HepG2 (cell line): ENCODE measurements at regions not wholly inside any gene's neighbourhood (a gene's known extent, or its start where the extent isn't known, plus 50 kb on each side); places are given as distances from the start of the nearest gene placed in this dataset.
A peak's percentile ranks its signal among the peaks of the same experiment; 100 is the strongest.

Source experiments
- ATAC-seq: fragments of 200-7000 bp; cut with Tn5 transposase; 3 replicates; pipeline ENCODE4 v1.9.1; 2020; ENCODE audit warnings: mild to moderate bottlenecking, moderate library complexity
- BruUV-seq: library from RNA; stranded (reverse); fragments of 400-500 nt; replicated peaks from 2 replicates; lab custom pipeline; 2021; lab: Mats Ljungman, UMichigan
- CTCF ChIA-PET: fragments of 300-600 bp; formaldehyde crosslinking; extraction: SDS; loops from one replicate; lab custom pipeline; 2021; ENCODE audit warnings: low total read pairs, inconsistent platforms, low intra/inter-chr PET ratio; lab: Yijun Ruan, JAX
- POLR2A ChIA-PET: fragments of 350-600 bp; sonication (Branson Sonifier 250); formaldehyde crosslinking; loops from one replicate; lab custom pipeline; 2020; ENCODE audit warnings: antibody characterized with exemption, inconsistent platforms; lab: Yijun Ruan, JAX
- DNase-seq: peaks from one replicate; pipeline ENCODE4 v3.0.0-alpha.2; 2015; ENCODE audit warnings: low spot score
- FAIRE-seq: peaks from 3 replicates; lab custom pipeline; 2011; peaks lifted over from hg19 to GRCh38; lab: Jason Lieb, UNC
- H2AFZ ChIP-seq: one replicate; pipeline ENCODE4 v1.6.1; 2011; ENCODE audit warnings: low read length, inconsistent platforms
- H3K27ac ChIP-seq: fragments of 300-600 bp; 3 replicates; pipeline ENCODE4 v1.8.0; 2011; ENCODE audit warnings: mixed run types, mild to moderate bottlenecking, mixed read lengths, low read length, inconsistent platforms; ENCODE audit not compliant: insufficient read depth; ENCODE audit errors: extremely low read length
- H3K27me3 ChIP-seq, 2 experiments: fragments of 200-600 bp in 1 of 2; 2 replicates in 1 of 2; 3 replicates in 1 of 2; pipeline versions ENCODE4 v1.6.0 to v1.8.0; 2011; ENCODE audit warnings: low read length in 2 of 2, mild to moderate bottlenecking in 2 of 2, moderate library complexity in 2 of 2, inconsistent platforms in 1 of 2; ENCODE audit not compliant: insufficient read depth in 2 of 2, control insufficient read depth in 1 of 2
- H3K36me3 ChIP-seq, 2 experiments: fragments of 200-600 bp in 1 of 2; replicated peaks in 1 of 2; 2 replicates in 1 of 2; 3 replicates in 1 of 2; pipeline versions ENCODE4 v1.5.1 to v1.8.0; 2011; ENCODE audit warnings: low read length in 2 of 2, inconsistent platforms in 1 of 2; ENCODE audit not compliant: insufficient read depth in 2 of 2, control insufficient read depth in 1 of 2
- H3K4me1 ChIP-seq: 2 replicates; pipeline ENCODE4 v1.5.1; 2012; ENCODE audit warnings: low read length, inconsistent platforms; ENCODE audit not compliant: insufficient read depth
- H3K4me2 ChIP-seq: 2 replicates; pipeline ENCODE4 v1.6.0; 2011; ENCODE audit warnings: low read depth, low read length, inconsistent platforms
- H3K4me3 ChIP-seq, 3 experiments: fragments of 200-600 bp in 1 of 3; sonication (generic), shearing (Covaris generic) in 1 of 3; replicated peaks in 1 of 3; 2 replicates each; pipeline ENCODE4 v1.5.1; 2011 to 2016; ENCODE audit warnings: low read length in 3 of 3, inconsistent platforms in 2 of 3, low read depth in 2 of 3, mild to moderate bottlenecking in 2 of 3, control low read depth in 1 of 3, mixed read lengths in 1 of 3; ENCODE audit not compliant: insufficient read depth in 1 of 3
- H3K79me2 ChIP-seq: one replicate; pipeline ENCODE4 v1.6.1; 2011; ENCODE audit warnings: low read length, inconsistent platforms; ENCODE audit not compliant: insufficient read depth
- H3K9ac ChIP-seq: 2 replicates; pipeline ENCODE4 v1.6.0; 2011; ENCODE audit warnings: mild to moderate bottlenecking, low read depth, low read length, inconsistent platforms; ENCODE audit not compliant: insufficient read depth
- H3K9me3 ChIP-seq: 2 replicates; pipeline ENCODE4 v1.5.1; 2012; ENCODE audit warnings: mild to moderate bottlenecking, low read length
- H4K20me1 ChIP-seq: 2 replicates; pipeline ENCODE4 v1.6.0; 2011; ENCODE audit warnings: inconsistent platforms, mild to moderate bottlenecking, low read length, moderate library complexity; ENCODE audit not compliant: insufficient read depth
- ESRRA ChIP-seq: sonication (generic); formaldehyde crosslinking; IDR thresholded peaks from 2 replicates; pipeline ENCODE4 v1.5.1; 2020; ENCODE audit warnings: mild to moderate bottlenecking, low read depth, missing genetic modification reagents
- HCFC1 ChIP-seq: fragments of 150-350 bp; IDR thresholded peaks from 2 replicates; pipeline ENCODE4 v1.6.1; 2014; ENCODE audit warnings: low read depth, low read length
- HDAC1 ChIP-seq: sonication (generic); formaldehyde crosslinking; IDR thresholded peaks from 2 replicates; pipeline ENCODE4 v1.5.1; 2020; ENCODE audit warnings: mild to moderate bottlenecking, missing genetic modification reagents
- KAT2B ChIP-seq: fragments of 150-350 bp; IDR thresholded peaks from 2 replicates; pipeline ENCODE4 v1.6.1; 2014; ENCODE audit warnings: low read depth, low read length, borderline replicate concordance
- RBAK ChIP-seq: sonication (generic); formaldehyde crosslinking; IDR thresholded peaks from 2 replicates; pipeline ENCODE4 v1.5.1; 2020; ENCODE audit warnings: mild to moderate bottlenecking, missing genetic modification reagents
- ZMYM4 ChIP-seq: sonication (generic); formaldehyde crosslinking; IDR thresholded peaks from 2 replicates; pipeline ENCODE4 v1.8.1; 2023; ENCODE audit warnings: mild to moderate bottlenecking, missing genetic modification reagents
- ZNF124 ChIP-seq: sonication (generic); formaldehyde crosslinking; IDR thresholded peaks from 2 replicates; pipeline ENCODE4 v1.4.0; 2020; ENCODE audit warnings: missing genetic modification reagents
- ZNF225 ChIP-seq: sonication (generic); formaldehyde crosslinking; IDR thresholded peaks from 2 replicates; pipeline ENCODE4 v1.4.0; 2020; ENCODE audit warnings: mild to moderate bottlenecking, missing genetic modification reagents
- ZNF292 ChIP-seq: sonication (generic); formaldehyde crosslinking; IDR thresholded peaks from 2 replicates; pipeline ENCODE4 v1.8.1; 2022; ENCODE audit warnings: mild to moderate bottlenecking, low read depth, missing genetic modification reagents, borderline replicate concordance
- ZNF343 ChIP-seq: sonication (generic); formaldehyde crosslinking; IDR thresholded peaks from 2 replicates; pipeline ENCODE4 v1.4.0; 2020; ENCODE audit warnings: mild to moderate bottlenecking, missing genetic modification reagents
- WGBS: methylation state at CpG from one replicate; pipeline ENCODE4 v1.1.6; 2017; ENCODE audit warnings: low lambda C conversion rate; 5-methylcytosine and 5-hydroxymethylcytosine counted together
- in situ Hi-C: cut with HindIII; loops from 2 replicates; pipeline ENCODE4 v1.10.0; 2017; ENCODE audit warnings: low pct_unique_long_range_greater_than_20kb; ENCODE audit not compliant: extremely low pct_ligation_motif_present
- intact Hi-C: fragments of 100-400 bp; cut with micrococcal nuclease; formaldehyde crosslinking; loops from one replicate; pipeline ENCODE4 v1.10.0; 2022; ENCODE audit not compliant: unreplicated experiment
- TF ChIP-seq, protein P1 (sequence below), 2 experiments: sonication (generic) in 1 of 2; formaldehyde crosslinking in 1 of 2; IDR thresholded peaks; 2 replicates each; pipeline versions ENCODE4 v1.4.0 to v1.6.1; 2016 to 2020; ENCODE audit warnings: borderline replicate concordance in 1 of 2, low read depth in 1 of 2, mild to moderate bottlenecking in 1 of 2, missing genetic modification reagents in 1 of 2
- TF ChIP-seq, protein P2 (sequence below): sonication (generic); formaldehyde crosslinking; IDR thresholded peaks from 2 replicates; pipeline ENCODE4 v1.4.0; 2020; ENCODE audit warnings: missing genetic modification reagents, borderline replicate concordance
- TF ChIP-seq, protein P3 (sequence below): sonication (generic); formaldehyde crosslinking; IDR thresholded peaks from 2 replicates; pipeline ENCODE4 v1.4.0; 2020; ENCODE audit warnings: mild to moderate bottlenecking, missing genetic modification reagents
- TF ChIP-seq, protein P4 (sequence below): IDR thresholded peaks from 2 replicates; pipeline ENCODE4 v1.6.1; 2016; ENCODE audit warnings: mild to moderate bottlenecking
- TF ChIP-seq, protein P5 (sequence below): sonication (generic); formaldehyde crosslinking; IDR thresholded peaks from 2 replicates; pipeline ENCODE4 v1.4.0; 2020; ENCODE audit warnings: mild to moderate bottlenecking, missing genetic modification reagents

DNA sequence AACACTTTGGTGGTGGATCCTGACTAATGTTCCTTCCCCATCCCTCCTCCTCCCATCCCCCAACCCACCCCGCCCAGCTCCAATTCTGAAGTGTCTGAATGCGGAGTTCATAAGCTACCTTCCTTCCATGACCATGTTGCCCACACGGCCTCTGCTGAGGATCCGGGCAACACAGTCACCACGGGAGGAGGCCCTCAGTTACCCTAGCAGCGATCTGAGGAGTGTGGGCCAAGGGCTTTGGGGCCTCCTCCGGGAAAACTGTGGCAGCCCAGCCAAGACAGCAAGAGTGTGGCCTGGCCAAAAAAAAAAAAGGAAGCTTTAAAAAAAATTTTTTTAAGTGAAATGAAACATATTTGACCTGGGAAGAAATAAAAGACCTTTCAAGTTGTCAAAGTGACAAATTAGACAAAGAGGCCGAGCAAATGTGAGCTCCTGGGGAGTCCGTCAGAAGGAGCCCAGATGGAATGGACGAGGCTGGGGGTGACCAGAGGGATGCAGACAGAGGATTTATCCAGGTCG, 169.0 kb upstream of the PKDCC start:
- Histone ChIP-seq H3K36me3 (no peaks in the 10 kb centered on the region), H3K9ac (no peak overlapping the region), H3K4me3 (no peak overlapping the region), H3K27ac (no peak overlapping the region), H3K27me3 (peaks cover 2 to 49% of the 10 kb centered on the region in 2 experiments), H4K20me1 (no peaks in the 10 kb centered on the region), H2AFZ (no peak overlapping the region), H3K9me3 (no peaks in the 10 kb centered on the region), H3K4me2 (peak overlapping the region; percentile 36), H3K79me2 (no peaks in the 10 kb centered on the region), H3K4me1 (peaks cover 9% of the 10 kb centered on the region; the same call in 1 of the 2 replicates)
- intact Hi-C loops (no loop called here), in situ Hi-C loops (no loop called here)
- ATAC-seq, result no peak; the same call in 2 of the 3 replicates
- no peak for FAIRE-seq
- POLR2A ChIA-PET, result interaction anchor here (0.6 to 1.3 kb wide), 2 partner anchors 176 to 203 kb away, joined by 3 to 7 read pairs; no protein-coding TSS in a partner anchor
- WGBS, result 31% methylated on average over 11 of the region's 11 CpGs
- BruUV-seq, result no TSS peak
- DNase-seq, result no peak
- CTCF ChIA-PET, result no interaction called here
- TF ChIP-seq HCFC1 (no peak), ZNF292 (CRISPR knock-in tag) (no peak), ESRRA (CRISPR knock-in tag) (no peak), HDAC1 (no peak), RBAK (CRISPR knock-in tag) (no peak), ZNF225 (CRISPR knock-in tag) (no peak), KAT2B (no peak), ZNF124 (no peak), ZNF343 (no peak), ZMYM4 (CRISPR knock-in tag) (no peak)
- TF ChIP-seq, protein P1, sequence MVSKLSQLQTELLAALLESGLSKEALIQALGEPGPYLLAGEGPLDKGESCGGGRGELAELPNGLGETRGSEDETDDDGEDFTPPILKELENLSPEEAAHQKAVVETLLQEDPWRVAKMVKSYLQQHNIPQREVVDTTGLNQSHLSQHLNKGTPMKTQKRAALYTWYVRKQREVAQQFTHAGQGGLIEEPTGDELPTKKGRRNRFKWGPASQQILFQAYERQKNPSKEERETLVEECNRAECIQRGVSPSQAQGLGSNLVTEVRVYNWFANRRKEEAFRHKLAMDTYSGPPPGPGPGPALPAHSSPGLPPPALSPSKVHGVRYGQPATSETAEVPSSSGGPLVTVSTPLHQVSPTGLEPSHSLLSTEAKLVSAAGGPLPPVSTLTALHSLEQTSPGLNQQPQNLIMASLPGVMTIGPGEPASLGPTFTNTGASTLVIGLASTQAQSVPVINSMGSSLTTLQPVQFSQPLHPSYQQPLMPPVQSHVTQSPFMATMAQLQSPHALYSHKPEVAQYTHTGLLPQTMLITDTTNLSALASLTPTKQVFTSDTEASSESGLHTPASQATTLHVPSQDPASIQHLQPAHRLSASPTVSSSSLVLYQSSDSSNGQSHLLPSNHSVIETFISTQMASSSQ (IDR thresholded peaks at IDR 0.05; ENCODE audit: low read depth), result no peak
- TF ChIP-seq, protein P1 (CRISPR knock-in tag; IDR thresholded peaks at IDR 0.05; ENCODE audit: borderline replicate concordance), result no peak
- TF ChIP-seq, protein P2, sequence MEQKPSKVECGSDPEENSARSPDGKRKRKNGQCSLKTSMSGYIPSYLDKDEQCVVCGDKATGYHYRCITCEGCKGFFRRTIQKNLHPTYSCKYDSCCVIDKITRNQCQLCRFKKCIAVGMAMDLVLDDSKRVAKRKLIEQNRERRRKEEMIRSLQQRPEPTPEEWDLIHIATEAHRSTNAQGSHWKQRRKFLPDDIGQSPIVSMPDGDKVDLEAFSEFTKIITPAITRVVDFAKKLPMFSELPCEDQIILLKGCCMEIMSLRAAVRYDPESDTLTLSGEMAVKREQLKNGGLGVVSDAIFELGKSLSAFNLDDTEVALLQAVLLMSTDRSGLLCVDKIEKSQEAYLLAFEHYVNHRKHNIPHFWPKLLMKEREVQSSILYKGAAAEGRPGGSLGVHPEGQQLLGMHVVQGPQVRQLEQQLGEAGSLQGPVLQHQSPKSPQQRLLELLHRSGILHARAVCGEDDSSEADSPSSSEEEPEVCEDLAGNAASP (CRISPR knock-in tag), result no peak
- TF ChIP-seq, protein P3, sequence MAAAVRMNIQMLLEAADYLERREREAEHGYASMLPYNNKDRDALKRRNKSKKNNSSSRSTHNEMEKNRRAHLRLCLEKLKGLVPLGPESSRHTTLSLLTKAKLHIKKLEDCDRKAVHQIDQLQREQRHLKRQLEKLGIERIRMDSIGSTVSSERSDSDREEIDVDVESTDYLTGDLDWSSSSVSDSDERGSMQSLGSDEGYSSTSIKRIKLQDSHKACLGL (CRISPR knock-in tag), result no peak
- TF ChIP-seq, protein P4, sequence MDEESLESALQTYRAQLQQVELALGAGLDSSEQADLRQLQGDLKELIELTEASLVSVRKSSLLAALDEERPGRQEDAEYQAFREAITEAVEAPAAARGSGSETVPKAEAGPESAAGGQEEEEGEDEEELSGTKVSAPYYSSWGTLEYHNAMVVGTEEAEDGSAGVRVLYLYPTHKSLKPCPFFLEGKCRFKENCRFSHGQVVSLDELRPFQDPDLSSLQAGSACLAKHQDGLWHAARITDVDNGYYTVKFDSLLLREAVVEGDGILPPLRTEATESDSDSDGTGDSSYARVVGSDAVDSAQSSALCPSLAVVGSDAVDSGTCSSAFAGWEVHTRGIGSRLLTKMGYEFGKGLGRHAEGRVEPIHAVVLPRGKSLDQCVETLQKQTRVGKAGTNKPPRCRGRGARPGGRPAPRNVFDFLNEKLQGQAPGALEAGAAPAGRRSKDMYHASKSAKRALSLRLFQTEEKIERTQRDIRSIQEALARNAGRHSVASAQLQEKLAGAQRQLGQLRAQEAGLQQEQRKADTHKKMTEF (CRISPR knock-in tag), result no peak
- TF ChIP-seq, protein P5, sequence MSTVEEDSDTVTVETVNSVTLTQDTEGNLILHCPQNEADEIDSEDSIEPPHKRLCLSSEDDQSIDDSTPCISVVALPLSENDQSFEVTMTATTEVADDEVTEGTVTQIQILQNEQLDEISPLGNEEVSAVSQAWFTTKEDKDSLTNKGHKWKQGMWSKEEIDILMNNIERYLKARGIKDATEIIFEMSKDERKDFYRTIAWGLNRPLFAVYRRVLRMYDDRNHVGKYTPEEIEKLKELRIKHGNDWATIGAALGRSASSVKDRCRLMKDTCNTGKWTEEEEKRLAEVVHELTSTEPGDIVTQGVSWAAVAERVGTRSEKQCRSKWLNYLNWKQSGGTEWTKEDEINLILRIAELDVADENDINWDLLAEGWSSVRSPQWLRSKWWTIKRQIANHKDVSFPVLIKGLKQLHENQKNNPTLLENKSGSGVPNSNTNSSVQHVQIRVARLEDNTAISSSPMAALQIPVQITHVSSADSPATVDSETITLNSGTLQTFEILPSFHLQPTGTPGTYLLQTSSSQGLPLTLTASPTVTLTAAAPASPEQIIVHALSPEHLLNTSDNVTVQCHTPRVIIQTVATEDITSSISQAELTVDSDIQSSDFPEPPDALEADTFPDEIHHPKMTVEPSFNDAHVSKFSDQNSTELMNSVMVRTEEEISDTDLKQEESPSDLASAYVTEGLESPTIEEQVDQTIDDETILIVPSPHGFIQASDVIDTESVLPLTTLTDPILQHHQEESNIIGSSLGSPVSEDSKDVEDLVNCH (CRISPR knock-in tag), result no peak
